Hepatocyte (in vitro differentiated cells): ENCODE measurements at regions not wholly inside any gene's neighbourhood (a gene's known extent, or its start where the extent isn't known, plus 50 kb on each side); places are given as distances from the start of the nearest gene placed in this dataset.

ENCODE experiments used
- DNase-seq: peaks from one replicate; pipeline ENCODE4 v3.0.0-alpha.2; 2016; ENCODE audit warnings: low spot score
- H2AFZ ChIP-seq: fragments of 200-600 bp; sonication (generic); 2 replicates; pipeline ENCODE4 v1.6.0; 2016; ENCODE audit warnings: antibody characterized with exemption, mild to moderate bottlenecking
- H3K27ac ChIP-seq: fragments of 200-600 bp; sonication (generic); 2 replicates; pipeline ENCODE4 v1.5.1; 2016; ENCODE audit warnings: mild to moderate bottlenecking
- H3K27me3 ChIP-seq: fragments of 200-600 bp; sonication (generic); 2 replicates; pipeline ENCODE4 v1.6.1; 2016
- H3K36me3 ChIP-seq: fragments of 200-600 bp; sonication (generic); replicated peaks from 2 replicates; pipeline ENCODE4 v1.5.1; 2016; ENCODE audit warnings: low read depth; ENCODE audit not compliant: insufficient read depth
- H3K4me1 ChIP-seq: fragments of 200-600 bp; sonication (generic); 2 replicates; pipeline ENCODE4 v1.5.1; 2016; ENCODE audit warnings: mild to moderate bottlenecking, moderate library complexity; ENCODE audit not compliant: insufficient read depth
- H3K4me2 ChIP-seq: fragments of 200-600 bp; sonication (generic); 2 replicates; pipeline ENCODE4 v1.6.0; 2016
- H3K4me3 ChIP-seq: fragments of 200-600 bp; sonication (generic); 2 replicates; pipeline ENCODE4 v1.5.1; 2016; ENCODE audit warnings: mild to moderate bottlenecking
- H3K79me2 ChIP-seq: fragments of 200-600 bp; sonication (generic); 2 replicates; pipeline ENCODE4 v1.6.0; 2017; ENCODE audit warnings: mild to moderate bottlenecking
- H3K9me2 ChIP-seq: fragments of 200-600 bp; sonication (generic); replicated peaks from 2 replicates; pipeline ENCODE4 v1.6.0; 2017; ENCODE audit warnings: mild to moderate bottlenecking; ENCODE audit not compliant: insufficient read depth
- H3K9me3 ChIP-seq: fragments of 200-600 bp; sonication (generic); 2 replicates; pipeline ENCODE4 v1.5.1; 2016; ENCODE audit warnings: low read depth, mild to moderate bottlenecking
- H4K20me1 ChIP-seq: fragments of 200-600 bp; sonication (generic); 2 replicates; pipeline ENCODE4 v1.6.0; 2016; ENCODE audit warnings: mild to moderate bottlenecking; ENCODE audit not compliant: insufficient read depth, poor library complexity, severe bottlenecking
- EZH2 ChIP-seq: fragments of 200-600 bp; sonication (generic); IDR thresholded peaks from 2 replicates; pipeline ENCODE4 v1.6.1; 2016; ENCODE audit warnings: antibody characterized with exemption, mild to moderate bottlenecking, borderline replicate concordance
- EZH2phosphoT487 ChIP-seq: fragments of 200-600 bp; sonication (generic); IDR thresholded peaks from one replicate; pipeline ENCODE4 v1.6.1; 2018; ENCODE audit warnings: antibody characterized with exemption, mild to moderate bottlenecking, low read depth, moderate library complexity; ENCODE audit not compliant: unreplicated experiment, severe bottlenecking
- WGBS: methylation state at CpG from one replicate; pipeline ENCODE4 v1.1.6; 2016; ENCODE audit warnings: low lambda C conversion rate; ENCODE audit errors: missing lambda C conversion rate; 5-methylcytosine and 5-hydroxymethylcytosine counted together
- TF ChIP-seq, protein P1 (sequence below): fragments of 200-600 bp; sonication (generic); IDR thresholded peaks from 2 replicates; pipeline ENCODE4 v1.5.1; 2016; ENCODE audit warnings: antibody characterized with exemption, mild to moderate bottlenecking; ENCODE audit not compliant: poor library complexity

DNA sequence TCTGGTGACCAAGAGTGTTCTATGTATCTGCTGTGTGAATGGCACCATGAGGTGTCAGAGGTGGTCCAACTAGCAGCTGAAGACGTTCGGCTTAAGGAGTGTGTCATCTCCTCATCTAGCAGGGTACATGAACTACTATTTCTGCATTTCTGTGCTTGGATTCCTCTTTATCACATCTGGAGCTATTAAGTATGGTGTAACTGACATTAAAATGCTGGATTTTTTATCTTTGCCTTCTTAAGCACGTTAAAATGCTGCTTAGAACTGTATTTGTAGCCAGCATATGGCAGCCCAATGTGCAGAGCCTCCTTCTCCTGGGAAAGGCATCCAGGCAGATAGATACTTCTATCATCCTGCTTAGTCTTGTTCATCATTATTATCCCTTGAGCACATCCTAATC, 409.3 kb upstream of the MMADHC start:
- Histone ChIP-seq H3K36me3 (no peaks in the 10 kb centered on the region), H3K9me2 (no peaks in the 10 kb centered on the region), H3K4me2 (no peak overlapping the region), H3K27me3 (no peaks in the 10 kb centered on the region), H3K9me3 (no peaks in the 10 kb centered on the region), H3K79me2 (no peaks in the 10 kb centered on the region), H3K4me3 (no peak overlapping the region), H2AFZ (no peak overlapping the region), H4K20me1 (no peaks in the 10 kb centered on the region), H3K4me1 (peaks cover 3% of the 10 kb centered on the region), H3K27ac (no peak overlapping the region)
- no peak for DNase-seq
- WGBS, result 71% methylated on average over 3 of the region's 3 CpGs
- TF ChIP-seq EZH2 (no peak), EZH2phosphoT487 (no peak)
- TF ChIP-seq, protein P1, sequence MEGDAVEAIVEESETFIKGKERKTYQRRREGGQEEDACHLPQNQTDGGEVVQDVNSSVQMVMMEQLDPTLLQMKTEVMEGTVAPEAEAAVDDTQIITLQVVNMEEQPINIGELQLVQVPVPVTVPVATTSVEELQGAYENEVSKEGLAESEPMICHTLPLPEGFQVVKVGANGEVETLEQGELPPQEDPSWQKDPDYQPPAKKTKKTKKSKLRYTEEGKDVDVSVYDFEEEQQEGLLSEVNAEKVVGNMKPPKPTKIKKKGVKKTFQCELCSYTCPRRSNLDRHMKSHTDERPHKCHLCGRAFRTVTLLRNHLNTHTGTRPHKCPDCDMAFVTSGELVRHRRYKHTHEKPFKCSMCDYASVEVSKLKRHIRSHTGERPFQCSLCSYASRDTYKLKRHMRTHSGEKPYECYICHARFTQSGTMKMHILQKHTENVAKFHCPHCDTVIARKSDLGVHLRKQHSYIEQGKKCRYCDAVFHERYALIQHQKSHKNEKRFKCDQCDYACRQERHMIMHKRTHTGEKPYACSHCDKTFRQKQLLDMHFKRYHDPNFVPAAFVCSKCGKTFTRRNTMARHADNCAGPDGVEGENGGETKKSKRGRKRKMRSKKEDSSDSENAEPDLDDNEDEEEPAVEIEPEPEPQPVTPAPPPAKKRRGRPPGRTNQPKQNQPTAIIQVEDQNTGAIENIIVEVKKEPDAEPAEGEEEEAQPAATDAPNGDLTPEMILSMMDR, result no peak

DNA sequence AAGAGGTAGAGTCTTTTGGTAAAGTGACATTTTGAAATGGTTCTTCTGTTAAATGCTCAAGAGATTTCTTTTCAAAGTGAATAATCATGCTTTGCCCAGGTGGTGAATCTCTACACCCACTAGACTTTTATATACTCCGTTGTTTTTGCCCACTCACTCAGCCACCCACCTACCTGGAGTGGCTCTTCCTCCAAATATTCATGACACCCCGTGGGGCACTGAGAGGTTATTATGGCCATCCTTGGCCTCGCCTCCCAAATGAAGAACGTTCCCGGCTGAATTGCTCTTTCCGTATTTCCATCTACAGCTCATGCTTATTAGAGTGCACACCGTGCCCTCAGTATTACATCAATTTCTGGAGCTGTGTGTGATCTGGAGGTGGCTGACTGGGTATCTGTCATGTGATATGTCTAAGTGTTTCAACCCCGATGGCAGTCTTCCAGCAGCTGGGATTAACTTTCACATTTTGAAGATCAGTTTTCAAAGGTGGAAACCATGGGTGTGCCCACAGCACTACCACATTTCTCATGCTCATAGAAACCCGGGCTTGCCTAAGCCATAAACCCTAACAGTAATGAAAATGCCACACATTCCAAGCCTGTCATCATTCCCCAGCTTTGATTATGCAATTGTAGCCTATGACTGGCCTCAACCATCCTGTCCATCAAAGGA, 406.6 kb upstream of the MMADHC start:
- H4K20me1 ChIP-seq, result no peaks in the 10 kb centered on the region
- TF ChIP-seq, protein P1, result no peak
- TF ChIP-seq EZH2, result no peak
- no peak for TF ChIP-seq EZH2phosphoT487
- no peaks in the 10 kb centered on the region for H3K27me3 ChIP-seq
- no peaks in the 10 kb centered on the region for H3K79me2 ChIP-seq
- 68% methylated on average over 9 of the region's 9 CpGs for WGBS
- no peak overlapping the region for H3K4me3 ChIP-seq
- H3K4me1 ChIP-seq, result peaks cover 10% of the 10 kb centered on the region
- H3K36me3 ChIP-seq, result no peaks in the 10 kb centered on the region
- DNase-seq, result peak; percentile 65
- H3K9me3 ChIP-seq, result no peaks in the 10 kb centered on the region
- H2AFZ ChIP-seq, result no peak overlapping the region
- H3K4me2 ChIP-seq, result no peak overlapping the region
- H3K9me2 ChIP-seq, result no peaks in the 10 kb centered on the region
- peak overlapping the region; percentile 47 for H3K27ac ChIP-seq

DNA sequence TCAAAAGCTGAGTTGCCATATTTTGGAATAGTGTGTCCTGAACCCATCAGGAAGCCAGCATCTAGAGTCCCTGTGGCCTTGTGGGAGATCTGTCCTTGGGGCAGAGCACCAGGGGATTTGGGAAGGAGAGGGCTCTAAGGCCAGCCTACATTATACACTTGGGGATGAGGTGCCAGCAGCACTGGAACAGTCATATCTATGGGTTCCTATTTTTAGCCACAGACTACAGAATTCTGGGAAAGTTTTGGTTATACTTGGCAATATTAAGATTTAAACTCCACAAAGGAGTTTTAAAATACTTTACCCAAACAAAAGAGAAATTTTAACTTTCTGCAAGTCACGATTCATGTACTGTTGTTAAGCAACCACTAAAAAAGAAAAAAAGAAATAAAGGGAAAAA, 405.7 kb upstream of the MMADHC start:
- no peak for DNase-seq
- no peaks in the 10 kb centered on the region for H3K9me3 ChIP-seq
- H2AFZ ChIP-seq, result no peak overlapping the region
- no peak overlapping the region for H3K27ac ChIP-seq
- H3K9me2 ChIP-seq, result no peaks in the 10 kb centered on the region
- no peaks in the 10 kb centered on the region for H4K20me1 ChIP-seq
- H3K4me2 ChIP-seq, result no peak overlapping the region
- 100% methylated on average over 1 of the region's 1 CpG for WGBS
- H3K36me3 ChIP-seq, result no peaks in the 10 kb centered on the region
- no peaks in the 10 kb centered on the region for H3K79me2 ChIP-seq
- H3K4me3 ChIP-seq, result no peak overlapping the region
- TF ChIP-seq EZH2, result no peak
- TF ChIP-seq EZH2phosphoT487, result no peak
- TF ChIP-seq, protein P1, result no peak
- H3K4me1 ChIP-seq, result peaks cover 10% of the 10 kb centered on the region
- no peaks in the 10 kb centered on the region for H3K27me3 ChIP-seq

DNA sequence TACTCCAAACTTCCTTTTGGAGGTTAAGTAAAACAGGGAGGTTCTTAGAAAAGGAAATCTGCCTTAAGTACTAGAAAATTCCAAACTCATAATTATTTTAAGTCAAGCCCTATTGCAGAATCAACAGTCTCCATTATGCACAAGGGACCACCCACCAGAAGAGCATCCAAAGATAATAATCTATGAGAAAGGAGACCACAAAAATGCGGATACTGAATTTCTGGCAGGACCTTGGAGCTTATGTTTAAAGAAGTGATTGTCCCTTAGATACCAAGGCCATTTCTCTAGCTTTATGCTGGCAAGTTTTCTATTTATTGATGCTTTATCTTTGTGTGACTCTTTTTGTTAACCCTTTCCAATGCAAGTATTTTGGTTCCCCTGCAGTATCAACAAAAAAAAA, 404.0 kb upstream of the MMADHC start:
- Histone ChIP-seq H2AFZ (no peak overlapping the region), H3K4me2 (no peak overlapping the region)
- 77% methylated on average over 1 of the region's 1 CpG for WGBS

More for the DNA sequence above, 404.0 kb upstream of the MMADHC start:
- no peaks in the 10 kb centered on the region for H4K20me1 ChIP-seq
- H3K27me3 ChIP-seq, result no peaks in the 10 kb centered on the region
- H3K9me2 ChIP-seq, result no peaks in the 10 kb centered on the region
- TF ChIP-seq EZH2 (no peak), EZH2phosphoT487 (no peak)
- TF ChIP-seq, protein P1, result no peak
- no peak overlapping the region for H3K4me3 ChIP-seq
- H3K36me3 ChIP-seq, result no peaks in the 10 kb centered on the region
- peaks cover 10% of the 10 kb centered on the region for H3K4me1 ChIP-seq
- no peak for DNase-seq
- no peak overlapping the region for H3K27ac ChIP-seq
- no peaks in the 10 kb centered on the region for H3K79me2 ChIP-seq
- no peaks in the 10 kb centered on the region for H3K9me3 ChIP-seq
